ENCODE measurements at regions not wholly inside any gene's neighbourhood (a gene's known extent, or its start where the extent isn't known, plus 50 kb on each side); places are given as distances from the start of the nearest gene placed in this dataset.

- CTCF ChIA-PET = no interaction called here
Measured at GRCh38 chr1:208526613-208527125, 282.5 kb upstream of the PLXNA2 start.

GRCh38 chr1:208527156-208527555 lies 283.0 kb upstream of the PLXNA2 start:
- ChIA-PET POLR2A (no interaction called here), CTCF (no interaction called here)
- TF ChIP-seq ZNF175 (tag by site-specific recombination; IDR thresholded peaks at IDR 0.05) = no peak
- no peak for TF ChIP-seq ZSCAN16 (tag by site-specific recombination; IDR thresholded peaks at IDR 0.05)
- no peak for TF ChIP-seq KLF7 (tag by site-specific recombination; IDR thresholded peaks at IDR 0.05; ENCODE audit: borderline replicate concordance)
- TF ChIP-seq ZNF561 (tag by site-specific recombination; IDR thresholded peaks at IDR 0.05; ENCODE audit: borderline replicate concordance) = no peak
- TF ChIP-seq ATF2 (tag by site-specific recombination; IDR thresholded peaks at IDR 0.05; ENCODE audit: low read depth) = no peak
- TF ChIP-seq ZNF157 (tag by site-specific recombination; IDR thresholded peaks at IDR 0.05) = no peak
- TF ChIP-seq MZF1 (tag by site-specific recombination; IDR thresholded peaks at IDR 0.05; ENCODE audit: borderline replicate concordance) = no peak
- TF ChIP-seq ZBTB17 (tag by site-specific recombination; IDR thresholded peaks at IDR 0.05) = no peak
- TF ChIP-seq REST (tag by site-specific recombination; IDR thresholded peaks at IDR 0.05) = no peak
- TF ChIP-seq GFI1B (tag by site-specific recombination; IDR thresholded peaks at IDR 0.05) = no peak
- TF ChIP-seq ZNF350 (tag by site-specific recombination; IDR thresholded peaks at IDR 0.05) = no peak
- TF ChIP-seq ZNF311 (tag by site-specific recombination; IDR thresholded peaks at IDR 0.05; ENCODE audit: borderline replicate concordance) = no peak
- TF ChIP-seq ZNF76 (tag by site-specific recombination; IDR thresholded peaks at IDR 0.05; ENCODE audit: borderline replicate concordance, low read depth) = no peak
- TF ChIP-seq ZNF664 (tag by site-specific recombination; IDR thresholded peaks at IDR 0.05) = no peak

More at GRCh38 chr1:208526613-208527125, 282.5 kb upstream of the PLXNA2 start:
- Histone ChIP-seq H3K4me1 (ENCODE audit: control insufficient read depth, insufficient read depth, low read length) (peaks cover 4% of the 10 kb centered on the region), H3K36me3 (ENCODE audit: control insufficient read depth in 2 of 2, insufficient read depth in 1 of 2, low read length in 2 of 2) (no peaks in the 10 kb centered on the region), H3K4me3 (ENCODE audit: low read depth, low read length) (no peak overlapping the region), H3K9me3 (ENCODE audit: control insufficient read depth, insufficient read depth, low read depth, low read length) (no peaks in the 10 kb centered on the region), H3K27ac (ENCODE audit: extremely low read depth, low read depth, low read length) (no peak overlapping the region)
- TF ChIP-seq ZNF354C (tag by site-specific recombination; IDR thresholded peaks at IDR 0.05; ENCODE audit: borderline replicate concordance, low read depth) = no peak
- TF ChIP-seq ZFP69B (tag by site-specific recombination; IDR thresholded peaks at IDR 0.05) = no peak
- no peak for TF ChIP-seq ZNF658 (tag by site-specific recombination; IDR thresholded peaks at IDR 0.05)
- TF ChIP-seq ZNF174 (tag by site-specific recombination; IDR thresholded peaks at IDR 0.05) = no peak
- TF ChIP-seq ZNF580 (tag by site-specific recombination; IDR thresholded peaks at IDR 0.05) = no peak
- no peak for TF ChIP-seq ZBTB49 (tag by site-specific recombination; IDR thresholded peaks at IDR 0.05; ENCODE audit: low read depth)
- no peak for TF ChIP-seq ZNF561 (tag by site-specific recombination; IDR thresholded peaks at IDR 0.05; ENCODE audit: borderline replicate concordance)
- no peak for TF ChIP-seq ZNF623 (tag by site-specific recombination; IDR thresholded peaks at IDR 0.05)
- no peak for TF ChIP-seq ZNF48 (tag by site-specific recombination; IDR thresholded peaks at IDR 0.05)
- no peak for TF ChIP-seq PBX3 (CRISPR knock-in tag; IDR thresholded peaks at IDR 0.05)
- TF ChIP-seq HOXC10 (CRISPR knock-in tag; IDR thresholded peaks at IDR 0.05) = no peak
- TF ChIP-seq SP3 (tag by site-specific recombination; IDR thresholded peaks at IDR 0.05) = no peak
- POLR2A ChIA-PET = no interaction called here

More at GRCh38 chr1:208527156-208527555, 283.0 kb upstream of the PLXNA2 start:
- Histone ChIP-seq H3K4me1 (ENCODE audit: control insufficient read depth, insufficient read depth, low read length) (no peaks in the 10 kb centered on the region; the same call in 1 of the 2 replicates), H3K9me3 (ENCODE audit: control insufficient read depth, insufficient read depth, low read depth, low read length) (no peaks in the 10 kb centered on the region), H3K27ac (ENCODE audit: extremely low read depth, low read depth, low read length) (no peak overlapping the region), H3K36me3 (ENCODE audit: control insufficient read depth in 2 of 2, insufficient read depth in 1 of 2, low read length in 2 of 2) (no peaks in the 10 kb centered on the region), H3K4me3 (ENCODE audit: low read depth, low read length) (no peak overlapping the region)
